CD4-positive, alpha-beta T cell treated with Interleukin-4 for 4 hours (primary cell): ENCODE measurements at regions not wholly inside any gene's neighbourhood (a gene's known extent, or its start where the extent isn't known, plus 50 kb on each side); places are given as distances from the start of the nearest gene placed in this dataset.
"Not testable (repeated sequence)": the region's sequence is repeated elsewhere in the genome, so short reads cannot be mapped to it uniquely, and the experiment has no call there.

Experiments used
- DNase-seq: peaks from one replicate; pipeline ENCODE4 v3.0.0-alpha.2; 2020

DNA sequence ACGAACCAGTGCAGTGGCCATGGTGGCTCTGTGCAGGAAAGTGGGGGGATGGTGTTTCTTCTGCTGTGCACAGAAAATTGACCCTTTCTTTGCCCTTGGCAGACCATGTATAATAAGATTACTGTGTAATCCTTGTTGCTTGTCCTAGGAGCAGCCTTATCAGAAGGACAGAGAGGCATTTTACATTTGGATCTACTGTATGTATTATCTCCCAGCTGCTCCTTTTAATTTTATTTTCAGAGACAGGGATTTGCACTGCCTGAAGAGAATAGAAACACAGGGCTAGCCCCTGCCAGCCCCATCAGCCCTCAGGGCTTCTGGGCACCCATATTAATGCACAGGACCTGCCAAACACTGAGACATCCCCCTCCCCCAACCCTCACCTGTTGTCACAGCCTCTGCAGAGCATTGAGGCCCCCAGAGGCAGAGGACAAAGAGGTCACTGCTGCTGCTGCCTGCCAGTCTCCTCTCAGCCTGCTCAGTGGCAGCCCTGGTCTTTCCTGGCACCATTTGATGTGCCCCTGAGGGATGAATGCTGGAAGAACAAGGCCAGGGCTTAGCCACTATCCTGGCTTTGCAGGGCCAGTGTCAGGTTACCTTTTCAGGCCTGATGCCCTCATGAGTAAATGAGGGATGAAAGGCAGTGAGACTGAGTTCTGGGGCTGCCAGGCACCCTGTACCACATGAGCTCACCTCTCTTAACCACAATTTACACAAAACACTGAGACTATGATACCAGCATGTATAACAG lies 533.4 kb downstream of the NTRK3 start:
- DNase-seq = no peak

DNA sequence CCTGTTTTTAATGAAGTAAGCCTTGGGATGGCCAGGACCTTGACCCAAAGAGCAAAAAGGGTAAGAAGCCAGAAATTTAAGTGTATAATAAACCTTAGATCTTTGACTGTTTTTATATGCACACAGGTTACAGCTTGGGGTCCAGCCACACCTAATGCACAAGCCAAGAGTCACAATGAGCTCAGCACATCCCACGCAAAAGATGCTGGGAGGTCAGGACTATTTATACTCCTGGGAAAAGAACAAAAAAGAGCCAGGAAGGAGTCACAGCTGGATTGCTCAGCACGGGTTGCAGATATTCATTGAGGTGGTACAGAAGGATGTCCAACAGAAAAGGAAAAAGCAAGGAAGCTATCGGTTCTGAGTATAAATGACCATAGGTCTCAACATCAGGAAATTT lies 536.3 kb downstream of the NTRK3 start:
- DNase-seq = no peak

GRCh38 chr15:87716422-87716821 lies 540.1 kb downstream of the NTRK3 start:
- no peak for DNase-seq

GRCh38 chr15:87715252-87715651 lies 541.3 kb downstream of the NTRK3 start:
- DNase-seq = no peak

DNA sequence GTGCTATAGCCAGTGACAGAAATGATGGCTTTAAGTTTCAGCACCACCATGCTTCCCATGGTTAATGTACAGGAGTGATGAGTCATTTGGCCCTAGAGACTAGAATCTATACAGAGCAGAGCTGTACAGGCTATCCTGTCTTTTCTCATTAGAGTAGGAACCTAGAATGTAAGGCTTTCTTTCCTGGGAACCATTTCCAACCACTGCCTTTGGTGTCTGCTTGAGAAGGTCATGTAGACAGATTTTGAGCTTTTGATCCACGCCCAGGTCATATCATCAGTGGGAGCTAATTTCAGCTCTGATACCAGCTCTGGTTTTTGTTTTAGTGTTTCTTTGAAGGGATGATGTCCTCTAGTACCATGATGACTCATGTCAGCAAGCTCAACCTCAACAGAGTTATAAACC lies 543.1 kb downstream of the NTRK3 start:
- DNase-seq = no peak

DNA sequence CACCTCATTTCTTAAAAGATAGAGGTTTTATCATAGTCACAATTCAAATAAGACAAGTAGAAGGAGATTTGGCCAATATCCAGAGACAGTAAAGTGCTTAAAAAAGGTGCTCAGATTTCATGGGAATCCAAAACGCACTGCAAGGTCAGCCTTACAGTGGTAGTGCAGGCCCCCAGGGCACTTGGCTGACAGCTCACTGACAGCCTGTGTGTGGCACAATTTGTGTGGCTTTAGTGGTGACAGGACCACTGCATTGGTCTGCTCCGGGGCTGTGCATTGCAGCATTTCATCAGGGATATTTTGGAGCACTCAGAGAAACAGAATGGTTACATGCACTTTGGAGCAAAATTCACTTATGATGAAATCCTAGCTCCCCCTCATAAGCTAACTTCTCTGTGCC lies 544.3 kb downstream of the NTRK3 start:
- no peak for DNase-seq

DNA sequence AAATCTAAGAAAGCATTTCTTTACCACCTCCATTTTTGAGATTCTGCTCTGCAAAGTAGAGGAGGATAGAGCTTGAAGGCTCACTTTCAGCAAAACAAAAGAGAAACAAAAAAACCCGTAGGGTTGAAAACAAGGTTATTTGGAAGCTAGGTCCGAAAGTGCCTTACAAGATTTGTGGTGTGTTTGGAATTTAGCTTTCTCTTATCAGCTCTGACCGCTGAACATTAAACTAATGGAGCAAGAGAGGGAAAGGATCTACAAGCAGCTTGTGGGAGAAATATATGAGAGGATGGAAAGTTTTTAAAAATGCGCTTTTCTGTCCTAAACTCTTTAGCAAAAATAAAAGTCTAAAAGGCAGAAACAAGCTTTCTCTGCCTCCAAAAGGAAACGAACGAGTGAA lies 545.5 kb downstream of the NTRK3 start:
- DNase-seq = no peak

DNA sequence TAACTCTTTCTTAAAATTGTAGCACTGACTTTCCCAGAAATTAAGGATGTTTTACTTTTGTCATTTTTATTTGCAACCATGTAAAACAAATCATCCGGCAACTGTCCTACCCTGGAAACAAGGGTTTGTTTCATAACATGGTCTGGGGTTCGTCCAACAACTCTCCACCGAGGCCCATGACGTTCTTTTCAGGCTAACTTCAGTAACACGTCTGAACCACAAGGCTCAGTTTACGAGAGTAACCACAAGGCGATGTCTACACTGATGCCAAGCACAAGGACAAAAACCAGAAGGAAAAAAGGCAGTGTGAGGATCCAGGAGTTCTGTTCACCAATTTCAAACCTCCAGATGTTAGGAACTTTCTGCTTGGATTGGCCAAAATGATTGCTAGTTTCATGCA lies 546.1 kb downstream of the NTRK3 start:
- no peak for DNase-seq

DNA sequence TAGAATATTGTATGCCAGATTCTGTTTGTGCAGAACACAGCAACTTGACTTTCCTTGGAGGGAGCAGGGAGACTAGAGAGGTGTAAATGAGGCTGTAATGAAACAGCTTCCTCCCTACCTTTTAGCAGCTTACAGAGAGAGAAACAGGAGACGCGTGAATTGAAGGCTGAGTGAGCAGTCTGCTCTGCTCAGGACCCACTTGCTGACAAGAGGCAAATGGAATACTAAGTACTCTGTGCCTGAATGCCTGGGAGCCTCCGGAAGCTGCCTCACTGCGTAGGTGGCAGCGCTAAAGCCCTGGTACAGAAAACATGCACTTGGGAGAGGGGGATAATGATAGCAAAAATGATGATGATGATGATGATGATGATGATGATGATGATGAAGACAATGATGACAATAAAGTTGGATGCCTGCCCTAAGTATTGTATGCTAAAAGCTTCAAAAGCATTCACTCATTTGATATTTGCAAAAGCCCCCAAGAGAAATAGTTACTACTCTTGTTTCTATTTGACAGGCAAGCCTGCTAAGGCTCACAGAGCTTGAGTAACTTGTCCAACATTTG lies 548.9 kb downstream of the NTRK3 start:
- DNase-seq = no peak

DNA sequence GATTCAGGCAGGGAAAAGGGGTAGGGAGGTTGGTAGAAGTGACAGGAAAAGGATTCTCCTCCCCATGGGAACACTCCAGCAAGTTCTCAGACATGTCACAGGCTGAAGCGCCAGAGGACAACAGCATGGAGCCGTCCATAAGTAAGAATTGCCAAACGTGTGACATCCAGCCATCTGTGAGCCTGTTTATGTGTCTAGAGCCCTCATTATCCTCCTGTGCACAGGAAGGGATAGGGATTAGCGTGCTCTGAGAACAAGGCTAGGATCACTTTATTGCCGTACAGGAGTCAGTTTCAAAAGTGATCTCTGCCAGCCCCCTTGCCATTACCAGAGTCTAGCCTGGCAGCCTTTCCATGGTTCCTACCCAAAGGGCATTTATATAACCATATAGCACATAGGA lies 549.5 kb downstream of the NTRK3 start:
- DNase-seq = no peak

DNA sequence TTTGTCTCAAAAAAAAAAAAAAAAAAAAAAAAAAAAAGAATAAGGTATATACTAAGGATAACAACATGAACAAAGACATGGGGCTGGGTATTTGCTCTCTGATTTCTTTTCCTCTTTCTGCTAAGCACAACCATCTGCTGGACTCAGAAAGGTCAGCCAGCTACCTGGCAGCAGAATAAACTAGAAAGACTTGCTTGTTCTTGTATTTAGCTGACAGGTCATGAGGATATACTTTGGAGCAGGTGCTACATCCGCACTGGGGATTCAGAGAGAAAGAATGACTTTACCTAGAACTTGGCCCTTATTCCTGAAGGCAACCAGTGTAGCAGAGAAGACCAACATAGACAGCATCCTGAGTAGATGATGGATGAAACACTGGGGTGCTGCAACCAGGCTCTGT lies 550.5 kb downstream of the NTRK3 start:
- DNase-seq = no peak

DNA sequence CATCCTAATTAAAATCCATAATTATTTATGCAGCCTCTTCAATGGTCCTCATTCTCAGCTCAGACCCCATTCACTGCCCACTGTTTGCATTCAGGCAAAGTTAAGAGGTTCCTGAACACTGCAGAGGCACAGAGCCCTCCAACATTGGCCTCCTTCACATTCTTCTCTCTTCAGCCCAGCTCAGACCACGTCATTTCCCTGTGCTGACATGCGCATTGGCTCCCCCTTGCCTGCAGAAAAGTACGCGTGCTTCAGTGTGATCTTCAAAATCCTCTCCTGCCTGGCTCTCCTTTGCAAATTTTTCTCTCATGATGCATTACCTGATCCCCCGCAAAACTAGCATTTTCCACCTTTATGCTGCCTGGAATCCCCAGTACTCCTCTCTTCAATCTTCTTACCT lies 552.3 kb downstream of the NTRK3 start:
- no peak for DNase-seq

- DNase-seq = no peak
Measured at GRCh38 chr15:87703327-87704111, 553.0 kb downstream of the NTRK3 start.

- DNase-seq = no peak
Measured at GRCh38 chr15:87702270-87702669, 554.3 kb downstream of the NTRK3 start.

- DNase-seq = not testable (repeated sequence)
Measured at GRCh38 chr15:87698467-87698866, 558.1 kb downstream of the NTRK3 start.

DNA sequence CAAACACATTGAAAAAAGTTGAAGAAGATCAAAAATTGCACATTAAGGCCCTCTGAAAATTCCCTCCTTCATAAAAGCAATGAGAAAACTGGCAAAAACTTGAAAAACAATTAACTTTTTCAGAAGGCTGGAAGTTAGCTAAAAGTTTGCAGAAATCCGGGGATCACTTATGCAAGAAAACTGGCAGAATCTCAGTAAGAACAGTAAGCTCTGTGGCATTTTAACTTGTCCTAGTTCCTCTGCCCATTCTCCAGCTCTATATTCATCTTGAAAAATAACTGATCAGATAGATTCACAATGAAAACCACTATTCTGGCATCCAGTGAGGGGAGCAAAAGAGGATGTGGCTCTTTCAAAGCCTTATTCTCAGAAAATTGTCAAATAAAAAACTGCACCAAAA lies 566.8 kb downstream of the NTRK3 start:
- no peak for DNase-seq

DNA sequence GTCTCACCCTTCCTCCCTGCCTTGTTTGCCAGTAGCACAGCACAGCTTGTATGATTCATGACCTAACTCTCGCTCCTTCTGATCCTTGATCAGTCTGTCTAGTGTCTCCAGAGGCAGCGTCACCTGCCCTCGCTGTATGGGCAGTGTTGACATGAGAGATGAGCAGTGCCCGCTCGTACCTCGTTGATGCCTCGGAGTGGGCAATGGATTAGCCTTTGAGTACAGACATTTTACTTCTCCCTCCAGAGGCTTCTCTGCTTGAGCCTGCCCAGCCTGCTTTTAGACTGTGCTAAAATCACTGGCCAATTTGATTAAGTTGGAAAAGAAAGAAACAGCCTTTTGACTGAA lies 569.0 kb downstream of the NTRK3 start:
- DNase-seq = no peak

GRCh38 chr15:87686841-87687522 lies 569.6 kb downstream of the NTRK3 start:
- no peak for DNase-seq

GRCh38 chr15:87686339-87686738 lies 570.2 kb downstream of the NTRK3 start:
- DNase-seq = no peak

DNA sequence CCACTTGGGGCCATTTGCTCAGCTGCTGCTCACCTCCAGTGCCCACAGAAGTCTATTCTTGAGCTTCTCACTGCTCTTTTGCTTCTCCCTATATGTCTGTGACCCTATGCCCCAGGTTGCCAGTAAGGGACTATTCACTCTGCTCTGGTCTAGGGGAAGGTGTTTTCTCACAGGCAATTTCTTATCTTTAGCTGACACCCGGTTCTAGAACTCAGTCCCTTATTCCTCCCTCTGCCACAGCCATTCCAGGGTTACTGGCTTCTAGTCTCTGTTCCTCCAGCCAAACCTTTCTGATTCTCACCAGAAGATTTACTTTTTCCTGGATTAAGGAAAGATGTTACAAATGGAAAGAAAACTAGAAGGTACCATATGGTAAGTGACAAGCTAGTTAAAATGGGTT lies 574.0 kb downstream of the NTRK3 start:
- no peak for DNase-seq

DNA sequence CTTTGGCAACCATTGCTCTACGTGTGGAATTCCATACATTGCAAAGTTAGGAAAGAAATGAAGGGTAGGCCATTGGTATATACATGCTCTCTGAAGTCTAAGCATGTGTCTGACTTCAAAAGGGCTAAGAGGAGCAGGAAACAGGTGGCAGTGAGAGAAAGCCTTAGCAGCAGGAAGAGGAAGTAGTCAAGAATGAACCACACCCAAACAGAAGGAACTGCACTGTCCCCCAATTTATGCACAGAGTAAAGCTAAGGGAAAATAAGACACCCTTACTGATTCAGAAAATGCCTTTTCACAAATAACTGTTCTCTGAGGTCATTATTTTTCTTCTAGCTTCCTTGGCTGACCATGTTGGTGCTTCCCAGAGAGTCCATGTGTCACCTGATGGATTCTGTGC lies 575.4 kb downstream of the NTRK3 start:
- DNase-seq = no peak

- DNase-seq = no peak
Measured at GRCh38 chr15:87680208-87680607, 576.3 kb downstream of the NTRK3 start.

- no peak for DNase-seq
Measured at GRCh38 chr15:87675271-87675670, 581.3 kb downstream of the NTRK3 start.
